SK-N-SH (cell line): ENCODE measurements at regions not wholly inside any gene's neighbourhood (a gene's known extent, or its start where the extent isn't known, plus 50 kb on each side); places are given as distances from the start of the nearest gene placed in this dataset.
"Not testable (repeated sequence)": the region's sequence is repeated elsewhere in the genome, so short reads cannot be mapped to it uniquely, and the experiment has no call there.

Experiments used
- CTCF ChIA-PET: fragments of 300-600, 350-600 bp; formaldehyde crosslinking; extraction: SDS; loops from one replicate; lab custom pipeline; 2021; lab: Yijun Ruan, JAX
- POLR2A ChIA-PET: fragments of 350-600 bp; sonication (Branson Sonifier 250); formaldehyde crosslinking; extraction: SDS; loops from one replicate; lab custom pipeline; 2020; ENCODE audit warnings: antibody characterized with exemption, inconsistent platforms; lab: Yijun Ruan, JAX
- DNase-seq: peaks from one replicate; pipeline ENCODE4 v3.0.0; 2012
- H2AFZ ChIP-seq: fragments of 200-600 bp; sonication (generic); 2 replicates; pipeline ENCODE4 v1.8.1; 2016; ENCODE audit warnings: antibody characterized with exemption, mild to moderate bottlenecking, low read depth
- H3F3A ChIP-seq: fragments of 200-600 bp; sonication (generic); replicated peaks from 2 replicates; pipeline ENCODE3; 2016; ENCODE audit warnings: antibody characterized with exemption, mild to moderate bottlenecking; ENCODE audit not compliant: insufficient read depth
- H3K27ac ChIP-seq, 2 experiments: fragments of 200-500 bp in 1 of 2; fragments of 200-600 bp in 1 of 2; sonication (Bioruptor generic) in 1 of 2; sonication (generic), shearing (Covaris generic) in 1 of 2; 2 replicates each; pipeline versions ENCODE4 v1.5.1 to v1.6.1; 2014 to 2016; ENCODE audit warnings: low read depth in 2 of 2, inconsistent platforms in 1 of 2, low read length in 1 of 2, mild to moderate bottlenecking in 1 of 2, mixed read lengths in 1 of 2
- H3K27me3 ChIP-seq: fragments of 200-600 bp; sonication (generic), shearing (Covaris generic); 2 replicates; pipeline ENCODE4 v1.6.1; 2016; ENCODE audit warnings: mixed run types; ENCODE audit not compliant: insufficient read depth
- H3K36me3 ChIP-seq, 2 experiments: fragments of 200-500 bp in 1 of 2; fragments of 200-600 bp in 1 of 2; sonication (Bioruptor generic) in 1 of 2; sonication (generic) in 1 of 2; replicated peaks in 1 of 2; 2 replicates each; pipeline versions ENCODE3 to v1.5.1; 2014 to 2016; ENCODE audit warnings: low read length in 1 of 2, mild to moderate bottlenecking in 1 of 2; ENCODE audit not compliant: insufficient read depth in 2 of 2, control insufficient read depth in 1 of 2
- H3K4me1 ChIP-seq, 2 experiments: fragments of 200-500 bp in 1 of 2; fragments of 200-600 bp in 1 of 2; sonication (Bioruptor generic) in 1 of 2; sonication (generic), shearing (Covaris generic) in 1 of 2; 2 replicates each; pipeline versions ENCODE4 v1.5.1 to v1.6.1; 2014 to 2016; ENCODE audit warnings: low read depth in 1 of 2, low read length in 1 of 2, mixed run types in 1 of 2; ENCODE audit not compliant: insufficient read depth in 2 of 2, control insufficient read depth in 1 of 2
- H3K4me2 ChIP-seq: fragments of 200-600 bp; sonication (generic), shearing (Covaris generic); 2 replicates; pipeline ENCODE4 v1.6.1; 2017; ENCODE audit warnings: mixed run types
- H3K4me3 ChIP-seq, 2 experiments: fragments of 200-500 bp in 1 of 2; fragments of 200-600 bp in 1 of 2; sonication (Bioruptor generic) in 1 of 2; sonication (generic), shearing (Covaris generic) in 1 of 2; 2 replicates each; pipeline versions ENCODE4 v1.5.1 to v1.8.1; 2014 to 2016; ENCODE audit warnings: low read depth in 2 of 2, inconsistent platforms in 1 of 2, low read length in 1 of 2, mild to moderate bottlenecking in 1 of 2, mixed read lengths in 1 of 2, moderate library complexity in 1 of 2
- H3K79me2 ChIP-seq: fragments of 200-600 bp; sonication (generic); 2 replicates; pipeline ENCODE4 v1.8.1; 2017; ENCODE audit warnings: mild to moderate bottlenecking; ENCODE audit not compliant: insufficient read depth
- H3K9ac ChIP-seq: fragments of 200-600 bp; sonication (generic); 2 replicates; pipeline ENCODE4 v1.6.1; 2017; ENCODE audit warnings: mixed run types
- H3K9me2 ChIP-seq: fragments of 200-600 bp; sonication (generic); 2 replicates; pipeline ENCODE4 v1.6.1; 2017; ENCODE audit warnings: mixed run types
- H3K9me3 ChIP-seq: fragments of 200-600 bp; sonication (generic); 2 replicates; pipeline ENCODE4 v1.6.1; 2017; ENCODE audit warnings: mixed run types, mild to moderate bottlenecking, moderate library complexity
- H4K20me1 ChIP-seq: fragments of 200-600 bp; sonication (generic); 2 replicates; pipeline ENCODE4 v1.6.1; 2017; ENCODE audit warnings: mild to moderate bottlenecking, mixed run types; ENCODE audit not compliant: insufficient read depth
- GATA2 ChIP-seq: sonication (generic); formaldehyde crosslinking; IDR thresholded peaks from 2 replicates; pipeline ENCODE4 v1.5.0; 2020; ENCODE audit warnings: mild to moderate bottlenecking, missing genetic modification reagents
- JUND ChIP-seq: IDR thresholded peaks from 2 replicates; pipeline ENCODE4 v1.4.0; 2012
- MEF2A ChIP-seq: IDR thresholded peaks from 2 replicates; pipeline ENCODE4 v1.4.0; 2012; ENCODE audit warnings: low read depth, borderline replicate concordance
- MXI1 ChIP-seq: IDR thresholded peaks from 2 replicates; pipeline ENCODE4 v1.6.1; 2012; ENCODE audit warnings: mild to moderate bottlenecking, low read depth, low read length, improper control_type of control experiment
- POLR2AphosphoS5 ChIP-seq: IDR thresholded peaks from 2 replicates; pipeline ENCODE4 v1.6.1; 2012; ENCODE audit warnings: low read depth, low read length
- REST ChIP-seq: IDR thresholded peaks from 2 replicates; pipeline ENCODE4 v1.6.1; 2012; ENCODE audit warnings: mild to moderate bottlenecking, low read depth, low read length, moderate library complexity
- RXRA ChIP-seq: IDR thresholded peaks from 2 replicates; pipeline ENCODE4 v1.4.0; 2012; ENCODE audit warnings: low read depth, mild to moderate bottlenecking, borderline replicate concordance
- USF2 ChIP-seq: fragments of 150-350 bp; IDR thresholded peaks from 2 replicates; pipeline ENCODE4 v1.6.1; 2017; ENCODE audit warnings: antibody characterized with exemption, low read length, low read depth, borderline replicate concordance
- WGBS: methylation state at CpG from one replicate; pipeline ENCODE4 v1.1.6; 2017; ENCODE audit warnings: low lambda C conversion rate; 5-methylcytosine and 5-hydroxymethylcytosine counted together

GRCh38 chr11:106317208-106317773 is 239.8 kb downstream of the AASDHPPT start:
- H3K4me3 ChIP-seq, H3K27ac ChIP-seq, H2AFZ ChIP-seq, H3K79me2 ChIP-seq, H3F3A ChIP-seq, H4K20me1 ChIP-seq, H3K27me3 ChIP-seq, H3K9ac ChIP-seq, DNase-seq, CTCF ChIA-PET, H3K9me3 ChIP-seq, H3K4me2 ChIP-seq, H3K4me1 ChIP-seq, POLR2A ChIA-PET, H3K9me2 ChIP-seq, H3K36me3 ChIP-seq: not testable (repeated sequence)
- WGBS, result 84% methylated on average over 11 of the region's 36 CpGs

GRCh38 chr11:106321601-106322000 is 244.1 kb downstream of the AASDHPPT start:
- no peaks in the 10 kb centered on the region for H3K27me3 ChIP-seq
- CTCF ChIA-PET, result no interaction called here
- H3K4me1 ChIP-seq, result no peaks in the 10 kb centered on the region
- no peaks in the 10 kb centered on the region for H4K20me1 ChIP-seq
- no peaks in the 10 kb centered on the region for H3K9me2 ChIP-seq
- no peak overlapping the region for H3K4me2 ChIP-seq
- POLR2A ChIA-PET, result no interaction called here
- H3K9me3 ChIP-seq, result no peaks in the 10 kb centered on the region
- TF ChIP-seq USF2 (no peak), RXRA (no peak), MXI1 (no peak), POLR2AphosphoS5 (no peak), MEF2A (no peak), GATA2 (CRISPR knock-in tag) (no peak), REST (no peak), JUND (no peak)
- no peaks in the 10 kb centered on the region for H3K79me2 ChIP-seq
- H3K27ac ChIP-seq, result no peak overlapping the region
- no peaks in the 10 kb centered on the region for H3K36me3 ChIP-seq
- no peak overlapping the region for H3K9ac ChIP-seq
- no peak overlapping the region for H3K4me3 ChIP-seq
- no peak overlapping the region for H2AFZ ChIP-seq
- WGBS, result 76% methylated on average over 1 of the region's 1 CpG
- DNase-seq, result no peak
- H3F3A ChIP-seq, result no peaks in the 10 kb centered on the region
